Stimulated activated CD4-positive, alpha-beta T cell treated with anti-CD3 and anti-CD28 coated beads, Interleukin-15, amount 100 ng/mL, for 48 hours (primary cell): ENCODE measurements at regions not wholly inside any gene's neighbourhood (a gene's known extent, or its start where the extent isn't known, plus 50 kb on each side); places are given as distances from the start of the nearest gene placed in this dataset.

ENCODE experiments used
- DNase-seq, 2 donors: peaks; one replicate each; pipeline ENCODE4 v3.0.0-alpha.2; 2020; ENCODE audit warnings: low read depth in 2 of 2

DNA sequence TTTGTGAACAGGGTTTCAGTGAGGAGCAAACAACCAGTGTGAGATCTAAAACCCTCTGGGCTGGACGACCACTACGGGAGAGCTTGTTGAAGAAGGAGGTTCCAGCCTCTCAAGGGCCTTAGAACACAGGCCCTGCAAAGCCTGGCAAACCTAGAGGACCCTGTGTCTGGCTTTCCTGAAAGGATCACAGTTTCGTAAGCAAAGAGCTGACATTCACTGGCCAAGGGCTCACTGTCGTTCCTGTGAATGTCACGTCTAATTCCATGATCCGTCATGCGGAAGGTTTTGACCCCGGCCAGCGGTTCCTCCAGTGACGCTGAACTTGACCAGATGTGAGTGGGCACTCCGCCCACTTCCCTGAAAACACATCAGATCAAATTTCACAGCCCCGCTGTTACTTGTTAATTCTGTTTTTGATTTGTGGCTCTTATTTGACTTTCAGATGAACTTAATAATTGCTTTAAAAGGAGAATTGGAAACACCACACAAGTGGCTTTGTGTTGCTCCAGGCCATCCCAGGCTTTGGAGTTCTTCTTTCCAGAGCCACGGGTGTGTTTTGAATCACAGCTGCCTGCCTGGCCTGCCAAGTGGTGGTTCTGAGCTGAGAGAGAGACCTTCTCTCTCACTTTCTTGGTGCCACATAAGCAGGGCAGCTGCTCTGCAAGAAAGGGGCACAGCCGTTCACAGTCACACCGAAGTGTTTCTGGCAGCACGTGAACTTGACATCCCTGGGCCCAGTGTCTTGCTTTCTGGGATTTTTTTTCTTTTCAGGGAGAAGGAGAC, 308.4 kb downstream of the NDUFA10 start:
- DNase-seq, result no peak

GRCh38 chr2:239716009-239716408, 309.1 kb downstream of the NDUFA10 start:
- no peak for DNase-seq

- no peak for DNase-seq
Measured at GRCh38 chr2:239715606-239716005, 309.5 kb downstream of the NDUFA10 start.

DNA sequence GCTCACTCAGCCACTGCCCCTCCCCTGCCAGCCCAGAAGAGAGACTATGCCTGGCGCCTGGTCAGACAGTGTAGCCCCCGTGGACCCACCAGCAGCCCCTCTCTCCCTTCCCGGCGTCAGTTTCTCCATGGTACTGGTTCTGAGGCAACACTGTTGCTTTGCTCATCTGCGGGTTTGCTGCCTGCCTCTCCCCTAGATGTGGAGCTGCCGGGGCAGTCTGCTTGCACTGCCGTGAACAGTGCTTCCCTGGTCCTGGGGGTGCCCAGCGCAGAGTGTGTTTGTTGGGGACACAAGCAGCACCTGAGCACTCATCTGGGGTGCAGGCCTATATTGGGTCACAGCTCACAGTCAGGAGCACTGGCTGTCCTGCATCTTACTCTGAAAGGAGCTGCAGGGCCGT, 309.9 kb downstream of the NDUFA10 start:
- DNase-seq, result no peak

DNA sequence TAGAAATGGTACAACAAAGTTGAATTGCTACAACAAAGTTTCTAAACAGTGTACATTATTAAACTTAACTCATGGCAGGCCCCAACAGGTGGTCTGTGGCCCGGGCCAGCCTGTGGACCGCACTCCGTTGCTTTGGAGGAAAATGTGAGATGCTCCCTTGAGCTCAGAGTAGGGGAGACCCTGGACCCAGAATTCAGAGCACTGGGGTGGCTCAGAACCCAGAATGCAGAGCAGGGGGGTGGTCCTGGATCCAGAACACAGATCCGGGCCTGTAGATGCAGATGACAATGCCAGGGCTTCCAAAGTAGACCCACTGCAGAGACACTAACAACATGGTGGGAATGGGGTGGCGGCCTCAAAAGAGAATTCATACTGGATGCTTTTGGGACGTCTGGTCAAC, 311.0 kb downstream of the NDUFA10 start:
- no peak for DNase-seq

- no peak for DNase-seq
Measured at GRCh38 chr2:239712755-239713154, 311.9 kb upstream of the HDAC4 start.

DNA sequence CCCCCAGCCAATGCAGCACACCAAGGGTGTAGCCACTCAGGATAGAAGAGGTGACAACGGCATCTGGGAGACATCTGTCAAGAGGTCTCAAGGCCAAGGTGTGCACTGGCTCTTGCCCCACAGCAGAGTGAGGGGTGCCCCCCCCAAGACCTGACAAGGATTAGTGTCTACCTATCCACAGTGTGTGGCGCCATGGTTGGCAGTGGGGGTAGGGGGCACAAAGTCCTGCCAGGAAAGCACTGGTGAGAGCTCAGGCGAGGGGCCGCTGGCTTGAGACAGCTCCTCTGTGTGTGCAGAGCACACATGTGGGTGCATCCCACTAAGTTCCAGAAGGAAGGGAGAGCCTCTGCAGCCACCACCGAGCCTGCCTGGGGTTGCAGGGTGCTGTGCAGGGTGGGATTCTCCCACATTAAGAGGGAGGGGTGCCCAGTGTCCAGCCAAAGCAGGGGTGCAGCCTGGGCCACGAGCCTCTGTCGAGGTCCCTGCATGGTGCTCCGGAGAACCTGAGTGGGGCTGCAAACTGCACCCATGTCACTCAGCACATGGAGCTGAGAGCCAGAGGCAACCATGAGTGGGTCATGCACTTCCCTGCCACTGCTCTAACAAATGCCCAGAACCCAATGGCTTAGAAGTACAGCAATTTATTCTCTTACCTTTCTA, 311.2 kb upstream of the HDAC4 start:
- DNase-seq, result no peak

DNA sequence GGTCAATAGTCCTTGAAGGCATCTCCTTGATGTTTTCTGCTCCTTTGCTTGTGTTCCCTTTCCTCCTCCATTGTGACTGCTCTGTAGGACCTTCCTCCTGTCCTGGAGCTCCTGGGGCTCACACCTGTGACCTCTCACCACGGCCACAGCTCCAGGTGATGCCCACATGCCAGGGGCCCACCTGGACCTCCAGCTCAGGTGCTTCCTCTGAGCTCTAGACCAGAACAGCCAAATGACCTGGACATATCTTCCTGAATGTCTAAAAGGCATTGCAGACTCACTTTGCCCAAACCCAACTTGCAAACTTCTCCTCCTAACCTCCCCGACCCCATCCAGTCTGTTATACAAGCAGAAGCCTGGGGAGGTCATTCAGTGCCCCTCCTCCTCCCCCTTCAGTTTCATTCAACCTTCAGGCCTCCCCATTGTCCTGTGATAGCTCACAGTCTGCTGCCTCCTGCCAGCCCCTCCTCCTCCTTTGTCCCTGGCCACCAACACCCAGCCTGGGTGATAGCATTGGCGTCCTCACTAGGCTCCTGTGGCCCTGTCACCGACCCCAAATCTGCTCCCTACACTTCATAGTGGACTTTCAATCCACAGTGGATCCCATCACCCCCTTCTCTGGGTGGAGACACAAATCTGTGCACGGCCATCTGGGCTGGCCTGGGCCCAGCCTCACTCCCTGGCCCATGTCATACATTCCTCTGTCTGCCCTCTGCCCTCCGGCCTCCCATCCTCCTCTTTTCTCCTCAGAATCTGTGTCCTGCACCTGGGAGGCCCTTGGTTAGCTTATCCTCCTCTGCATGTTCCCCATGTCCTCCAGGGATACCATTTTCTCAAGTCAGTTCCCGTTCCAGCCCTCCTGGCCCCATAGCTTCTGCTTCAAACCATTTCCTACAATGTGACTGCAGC, 310.4 kb upstream of the HDAC4 start:
- DNase-seq, result no peak

- DNase-seq, result no peak
Measured at GRCh38 chr2:239706367-239706766, 305.5 kb upstream of the HDAC4 start.

GRCh38 chr2:239704737-239705136, 303.9 kb upstream of the HDAC4 start:
- no peak for DNase-seq

DNA sequence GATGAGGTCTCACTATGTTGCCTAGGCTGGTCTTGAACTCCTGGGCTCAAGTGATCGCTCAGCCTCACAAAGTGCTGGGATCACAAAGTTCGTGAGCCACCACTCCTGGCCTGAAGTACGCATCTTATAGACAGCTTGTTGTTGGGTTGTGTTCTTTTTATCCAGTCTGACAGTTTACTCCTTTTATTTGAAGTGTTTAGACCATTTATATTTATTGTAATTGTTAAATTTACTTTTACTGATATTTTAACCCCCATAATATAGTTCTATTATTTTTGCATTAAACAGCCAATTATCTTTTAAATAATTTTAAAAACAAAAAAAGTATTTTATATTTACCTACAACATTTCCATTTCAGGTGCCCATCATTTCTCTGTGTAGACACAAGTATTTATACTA, 303.0 kb upstream of the HDAC4 start:
- DNase-seq, result no peak

DNA sequence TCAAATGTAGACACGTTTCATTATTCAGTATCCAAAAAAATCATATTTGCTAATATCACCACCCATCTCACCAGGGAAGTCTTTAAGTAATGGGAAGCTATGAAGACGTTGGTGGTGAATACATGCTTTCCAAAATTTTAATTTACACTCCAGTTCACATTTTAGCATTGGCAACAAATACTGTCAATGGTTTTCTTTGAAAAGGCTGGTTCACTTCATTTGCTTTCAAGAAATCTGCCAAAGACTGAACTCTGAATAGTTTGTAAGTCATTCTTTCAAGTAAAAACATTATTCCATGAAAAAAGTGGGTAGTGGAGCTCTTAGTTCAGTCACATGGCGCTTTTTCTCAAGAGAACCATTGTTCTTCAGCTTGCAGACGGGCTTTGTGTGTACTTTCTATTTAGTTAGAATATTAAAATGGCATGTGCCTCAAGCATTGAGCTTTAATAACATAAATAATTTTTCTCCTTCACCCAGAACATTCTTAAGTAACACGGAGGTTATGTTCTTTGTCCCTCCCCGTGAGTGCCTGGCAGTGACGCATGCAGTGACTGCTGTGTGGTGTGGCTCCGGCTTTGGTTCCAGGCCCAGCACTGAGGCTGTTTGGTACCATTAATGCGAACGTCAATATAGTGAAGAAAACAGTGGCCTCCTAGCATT, 300.0 kb upstream of the HDAC4 start:
- no peak for DNase-seq

- DNase-seq, result no peak
Measured at GRCh38 chr2:239697399-239698164, 296.8 kb upstream of the HDAC4 start.

DNA sequence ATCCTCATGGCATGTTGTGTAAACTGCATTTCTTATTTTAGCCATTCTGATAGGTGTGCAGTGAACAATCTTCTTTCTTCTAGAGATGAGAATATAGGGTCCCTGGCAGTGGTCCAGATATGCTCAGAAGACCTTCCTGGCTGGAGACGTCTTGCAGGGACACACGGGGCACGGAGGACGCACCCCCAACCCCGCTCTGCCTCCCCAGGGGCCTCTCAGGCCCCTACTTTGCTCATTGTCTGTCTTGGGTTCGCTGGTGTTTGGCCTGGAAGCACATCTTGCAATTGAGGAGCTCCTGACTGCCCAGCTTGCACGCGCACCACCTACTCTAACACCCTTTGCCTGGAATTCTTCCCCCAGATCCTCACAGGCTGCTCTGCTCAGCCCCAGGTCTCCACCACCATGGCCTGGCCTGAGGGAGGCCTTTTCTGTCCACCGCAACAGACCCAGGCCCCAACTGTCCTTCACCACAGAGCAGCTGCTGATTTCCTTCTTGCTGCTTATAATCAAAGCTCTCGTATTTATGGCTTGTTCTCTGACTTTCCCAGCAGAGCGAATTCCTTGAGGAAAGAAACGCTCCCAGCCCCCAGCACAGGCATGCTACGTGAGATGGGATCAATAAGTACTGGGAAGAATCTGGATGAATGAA, 295.9 kb upstream of the HDAC4 start:
- no peak for DNase-seq

DNA sequence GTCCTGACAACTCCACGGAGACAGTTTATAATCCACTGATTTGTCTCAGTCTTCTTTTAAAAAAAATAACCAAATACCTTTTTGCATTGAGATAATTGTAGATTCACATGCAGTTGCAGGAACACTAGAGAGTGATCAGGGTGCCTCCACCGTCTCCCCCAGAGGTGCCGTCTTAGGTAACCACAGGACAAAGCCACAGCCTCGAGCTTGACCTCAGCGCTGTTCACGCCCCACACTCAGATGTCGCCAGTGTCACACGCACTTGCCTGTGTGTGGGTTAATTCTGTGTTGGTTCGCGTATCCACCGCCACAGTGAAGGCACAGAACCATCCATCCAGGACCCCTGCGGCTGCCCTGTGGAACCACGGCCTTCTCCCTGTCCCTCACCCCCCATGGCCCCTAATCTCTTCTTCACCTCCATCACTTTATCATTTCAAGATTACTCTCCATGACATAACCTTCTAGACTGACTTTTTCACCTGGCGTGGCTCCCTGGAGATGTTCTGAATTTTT, 295.0 kb upstream of the HDAC4 start:
- no peak for DNase-seq

GRCh38 chr2:239695106-239695727, 294.4 kb upstream of the HDAC4 start:
- no peak for DNase-seq

DNA sequence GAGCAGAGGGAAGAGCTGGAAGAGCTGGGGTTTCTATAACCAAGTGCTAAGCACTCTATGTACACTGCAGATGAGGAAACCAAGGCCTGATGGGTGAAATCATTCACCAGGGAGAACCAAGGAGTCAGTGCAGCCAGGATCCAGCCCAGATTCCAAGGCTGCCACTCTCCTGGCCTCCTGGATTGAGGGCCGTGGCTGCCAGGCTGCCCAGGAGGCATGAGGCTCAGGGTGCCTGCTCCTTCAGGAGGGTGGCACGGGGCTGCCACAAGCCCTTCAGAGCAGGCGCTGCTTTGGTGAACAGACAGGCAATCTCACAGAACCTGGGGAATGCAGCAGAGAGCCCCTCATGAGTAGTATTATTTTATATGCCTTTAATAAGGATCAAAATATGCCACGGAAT, 293.7 kb upstream of the HDAC4 start:
- DNase-seq, result no peak

DNA sequence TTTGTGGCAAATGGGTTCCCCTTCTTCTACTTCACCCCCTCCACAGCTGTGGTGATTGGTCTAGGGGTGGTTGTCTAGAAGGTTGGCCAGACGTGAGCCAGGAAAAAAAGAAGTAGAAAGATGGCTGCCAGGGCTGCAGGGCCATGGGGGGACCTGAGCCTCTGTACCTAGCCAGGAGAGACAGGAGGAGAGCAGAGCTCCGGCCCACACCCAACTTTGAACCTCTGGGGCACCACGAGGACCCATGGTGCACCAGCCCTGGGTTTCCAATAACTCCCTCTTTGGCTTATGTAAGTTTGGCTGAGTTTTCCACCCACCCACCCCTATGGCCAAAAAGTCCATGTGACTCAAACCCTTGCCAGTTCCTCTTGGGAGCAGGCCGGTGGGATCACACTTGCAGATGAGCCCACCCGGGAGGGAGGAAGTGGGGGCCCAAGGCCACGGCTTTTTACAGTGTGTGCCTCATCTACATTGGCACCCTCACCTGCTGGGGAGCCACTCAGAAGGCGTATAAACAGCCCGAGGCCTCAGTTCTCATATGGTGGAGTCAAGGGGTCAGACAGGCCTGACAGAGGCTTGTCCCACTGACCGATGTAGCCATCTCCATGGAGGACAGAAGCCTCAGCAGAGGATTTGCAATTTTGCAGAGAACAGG, 293.1 kb upstream of the HDAC4 start:
- DNase-seq, result no peak

DNA sequence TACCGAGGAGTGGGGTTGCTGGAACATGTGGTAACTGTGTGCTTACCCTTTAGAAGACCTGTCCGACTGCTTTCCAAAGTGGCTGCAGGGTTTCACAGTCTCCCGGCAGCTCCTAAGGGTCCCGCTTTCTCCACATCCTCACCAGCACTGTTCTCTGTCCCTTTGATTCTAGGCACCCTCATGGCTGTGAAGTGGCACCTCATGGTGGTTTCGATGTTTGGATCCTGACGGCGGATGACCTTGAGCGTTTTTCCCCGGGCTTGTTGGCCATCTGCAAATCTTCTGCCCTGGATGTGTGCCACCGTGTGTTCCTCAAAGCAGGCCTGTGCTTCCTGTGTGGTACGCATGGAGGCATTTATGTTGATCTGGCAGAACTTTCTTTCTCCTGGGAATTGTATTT, 292.5 kb upstream of the HDAC4 start:
- DNase-seq, result no peak
